OCI-LY7 (cell line): ENCODE measurements at regions not wholly inside any gene's neighbourhood (a gene's known extent, or its start where the extent isn't known, plus 50 kb on each side); places are given as distances from the start of the nearest gene placed in this dataset.

Source experiments
- CTCF ChIP-seq: fragments of 200-600 bp; sonication (generic); conservative IDR thresholded peaks from 2 replicates; pipeline ENCODE4 v1.5.1; 2014; ENCODE audit warnings: mild to moderate bottlenecking, antibody characterized with exemption, low read length, moderate library complexity, mixed read lengths
- EZH2phosphoT487 ChIP-seq: fragments of 200-600 bp; sonication (generic); IDR thresholded peaks from 2 replicates; pipeline ENCODE4 v1.6.1; 2018; ENCODE audit warnings: low read depth, borderline replicate concordance, mild to moderate bottlenecking, mixed run types, antibody characterized with exemption, low read length, moderate library complexity, mixed read lengths

- TF ChIP-seq CTCF (no peak), EZH2phosphoT487 (no peak)
These were observed 129.7 kb upstream of the SMAD1 start for GRCh38 chr4:145351922-145352321.
